ENCODE measurements at regions not wholly inside any gene's neighbourhood (a gene's known extent, or its start where the extent isn't known, plus 50 kb on each side); places are given as distances from the start of the nearest gene placed in this dataset.
A peak's percentile ranks its signal among the peaks of the same experiment; 100 is the strongest.

DNA sequence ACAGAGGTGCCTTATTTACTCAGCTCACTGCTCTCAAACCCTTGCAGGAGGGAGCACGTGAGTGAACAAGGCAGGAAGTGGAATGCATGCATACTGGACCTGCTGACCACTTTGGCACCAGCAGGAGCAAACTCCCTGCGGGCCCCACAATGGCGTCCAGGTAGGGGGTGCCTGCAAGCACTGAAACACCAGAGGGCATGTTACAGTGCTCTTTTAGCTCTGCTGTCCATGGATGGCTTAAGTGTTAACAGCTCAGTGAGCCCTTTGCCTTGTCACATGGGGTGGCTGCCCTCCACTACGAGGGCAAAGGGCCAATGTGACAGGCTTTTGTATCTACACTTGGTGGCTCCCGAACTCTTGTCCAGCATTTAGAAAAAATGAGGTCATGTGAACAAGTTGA, 199.5 kb upstream of the UGT8 start:
- Histone ChIP-seq H3K9ac (no peak overlapping the region), H3K9me3 (ENCODE audit: low read depth) (no peaks in the 10 kb centered on the region), H2AFZ (replicated peaks) (peak overlapping the region; percentile 74), H3K4me3 (no peak overlapping the region), H3K79me2 (ENCODE audit: low read depth) (no peaks in the 10 kb centered on the region), H3K4me1 (peaks cover 13% of the 10 kb centered on the region), H3K4me2 (peak overlapping the region; percentile 29), H3F3A (ENCODE audit: low read depth) (peaks cover 13% of the 10 kb centered on the region), H4K20me1 (ENCODE audit: low read depth) (no peaks in the 10 kb centered on the region), H3K27me3 (no peaks in the 10 kb centered on the region), H3K36me3 (no peaks in the 10 kb centered on the region), H3K27ac (no peak overlapping the region)
- Mint-ChIP-seq H3K27me3 (ENCODE audit: insufficient read depth, low read depth) (peaks cover 4% of the 10 kb centered on the region), H3K4me3 (peak overlapping the region; percentile 39), H3K4me1 (peaks cover 34% of the 10 kb centered on the region), H3K27ac (peak overlapping the region; percentile 51), H3K36me3 (no peaks in the 10 kb centered on the region), H3K9me3 (peaks cover 2% of the 10 kb centered on the region)
- TF ChIP-seq CTCF (IDR thresholded peaks at IDR 0.05): peak; percentile 18
- TF ChIP-seq EZH2 (IDR thresholded peaks at IDR 0.05): no peak
- DNase-seq (ENCODE audit: low spot score): peak; percentile 43

- Histone ChIP-seq H3K9me3 (ENCODE audit: low read depth) (no peaks in the 10 kb centered on the region), H3K79me2 (ENCODE audit: low read depth) (no peaks in the 10 kb centered on the region), H3K4me2 (no peak overlapping the region), H3K27ac (no peak overlapping the region), H4K20me1 (ENCODE audit: low read depth) (no peaks in the 10 kb centered on the region), H2AFZ (replicated peaks) (no peak overlapping the region), H3K27me3 (no peaks in the 10 kb centered on the region), H3K4me1 (peaks cover 23% of the 10 kb centered on the region), H3F3A (ENCODE audit: low read depth) (peaks cover 20% of the 10 kb centered on the region), H3K4me3 (no peak overlapping the region), H3K9ac (no peak overlapping the region), H3K36me3 (peaks cover 3% of the 10 kb centered on the region)
- Mint-ChIP-seq H3K27ac (no peak overlapping the region), H3K4me3 (no peak overlapping the region), H3K4me1 (peaks cover 34% of the 10 kb centered on the region), H3K9me3 (peaks cover 9% of the 10 kb centered on the region), H3K27me3 (ENCODE audit: insufficient read depth, low read depth) (peaks cover 4% of the 10 kb centered on the region), H3K36me3 (peaks cover 3% of the 10 kb centered on the region)
- DNase-seq (ENCODE audit: low spot score): no peak
- no peak for TF ChIP-seq EZH2 (IDR thresholded peaks at IDR 0.05)
- no peak for TF ChIP-seq EZH2phosphoT487 (IDR thresholded peaks at IDR 0.05)
- TF ChIP-seq CTCF (IDR thresholded peaks at IDR 0.05): no peak
Observed at GRCh38 chr4:114400531-114400930, 198.1 kb upstream of the UGT8 start.

- Histone ChIP-seq H4K20me1 (ENCODE audit: low read depth) (no peaks in the 10 kb centered on the region), H3F3A (ENCODE audit: low read depth) (peaks cover 20% of the 10 kb centered on the region), H3K4me3 (no peak overlapping the region), H3K9ac (no peak overlapping the region), H3K9me3 (ENCODE audit: low read depth) (no peaks in the 10 kb centered on the region), H3K79me2 (ENCODE audit: low read depth) (no peaks in the 10 kb centered on the region), H3K36me3 (peaks cover 3% of the 10 kb centered on the region), H3K27me3 (no peaks in the 10 kb centered on the region), H2AFZ (replicated peaks) (no peak overlapping the region), H3K4me1 (peaks cover 28% of the 10 kb centered on the region), H3K27ac (no peak overlapping the region), H3K4me2 (no peak overlapping the region)
- H3K4me3 Mint-ChIP-seq: no peak overlapping the region
- H3K4me1 Mint-ChIP-seq: peaks cover 34% of the 10 kb centered on the region
- H3K27ac Mint-ChIP-seq: no peak overlapping the region
- peaks cover 4% of the 10 kb centered on the region for H3K27me3 Mint-ChIP-seq (ENCODE audit: insufficient read depth, low read depth)
- DNase-seq (ENCODE audit: low spot score): no peak
- H3K36me3 Mint-ChIP-seq: peaks cover 3% of the 10 kb centered on the region
- no peak for TF ChIP-seq CTCF (IDR thresholded peaks at IDR 0.05)
- no peak for TF ChIP-seq EZH2 (IDR thresholded peaks at IDR 0.05)
- peaks cover 9% of the 10 kb centered on the region for H3K9me3 Mint-ChIP-seq
Observed at GRCh38 chr4:114401483-114401882, 197.1 kb upstream of the UGT8 start.
